LNCAP (cell line): ENCODE measurements at regions not wholly inside any gene's neighbourhood (a gene's known extent, or its start where the extent isn't known, plus 50 kb on each side); places are given as distances from the start of the nearest gene placed in this dataset.

Experiments
- CTCF ChIP-seq: fragments of 450-650 bp; IDR thresholded peaks from 2 replicates; pipeline ENCODE4 v1.5.1; 2017; ENCODE audit warnings: mild to moderate bottlenecking

- TF ChIP-seq CTCF: no peak
Observed at GRCh38 chr2:57981083-57981768, 65.4 kb upstream of the VRK2 start.

GRCh38 chr2:57987835-57988573 is 58.6 kb upstream of the VRK2 start:
- no peak for TF ChIP-seq CTCF

GRCh38 chr2:57990118-57990725 is 56.4 kb upstream of the VRK2 start:
- no peak for TF ChIP-seq CTCF
